C4-2B (cell line): ENCODE measurements at regions not wholly inside any gene's neighbourhood (a gene's known extent, or its start where the extent isn't known, plus 50 kb on each side); places are given as distances from the start of the nearest gene placed in this dataset.

Experiments used
- H3K27ac ChIP-seq: fragments of 450-650 bp; 2 replicates; pipeline ENCODE4 v1.5.1; 2017
- CTCF ChIP-seq: fragments of 450-650 bp; conservative IDR thresholded peaks from 2 replicates; pipeline ENCODE4 v1.5.1; 2017; ENCODE audit warnings: mild to moderate bottlenecking
- ZFX ChIP-seq: fragments of 450-650 bp; IDR thresholded peaks from 2 replicates; pipeline ENCODE4 v1.6.1; 2017

GRCh38 chr5:156147261-156147943 lies 179.6 kb upstream of the SGCD start:
- no peak for TF ChIP-seq CTCF
- TF ChIP-seq ZFX: no peak

GRCh38 chr5:156147944-156148285 lies 179.0 kb upstream of the SGCD start:
- no peak for TF ChIP-seq CTCF
- no peak for TF ChIP-seq ZFX
- no peak overlapping the region for H3K27ac ChIP-seq

More at GRCh38 chr5:156147261-156147943, 179.6 kb upstream of the SGCD start:
- no peak overlapping the region for H3K27ac ChIP-seq

- TF ChIP-seq CTCF (no peak), ZFX (no peak)
- no peak overlapping the region for H3K27ac ChIP-seq
Measured at GRCh38 chr5:156148301-156148700, 178.7 kb upstream of the SGCD start.

- TF ChIP-seq CTCF: no peak
- TF ChIP-seq ZFX: no peak
- H3K27ac ChIP-seq: no peak overlapping the region
Measured at GRCh38 chr5:156149213-156149612, 177.8 kb upstream of the SGCD start.

GRCh38 chr5:156153602-156154001 lies 173.4 kb upstream of the SGCD start:
- H3K27ac ChIP-seq: no peak overlapping the region
- TF ChIP-seq ZFX: no peak
- TF ChIP-seq CTCF: no peak

GRCh38 chr5:156154757-156155156 lies 172.2 kb upstream of the SGCD start:
- no peak overlapping the region for H3K27ac ChIP-seq
- no peak for TF ChIP-seq CTCF

GRCh38 chr5:156155598-156155997 lies 171.4 kb upstream of the SGCD start:
- TF ChIP-seq CTCF (no peak), ZFX (no peak)
- H3K27ac ChIP-seq: no peak overlapping the region
